ENCODE measurements at regions not wholly inside any gene's neighbourhood (a gene's known extent, or its start where the extent isn't known, plus 50 kb on each side); places are given as distances from the start of the nearest gene placed in this dataset.

DNA sequence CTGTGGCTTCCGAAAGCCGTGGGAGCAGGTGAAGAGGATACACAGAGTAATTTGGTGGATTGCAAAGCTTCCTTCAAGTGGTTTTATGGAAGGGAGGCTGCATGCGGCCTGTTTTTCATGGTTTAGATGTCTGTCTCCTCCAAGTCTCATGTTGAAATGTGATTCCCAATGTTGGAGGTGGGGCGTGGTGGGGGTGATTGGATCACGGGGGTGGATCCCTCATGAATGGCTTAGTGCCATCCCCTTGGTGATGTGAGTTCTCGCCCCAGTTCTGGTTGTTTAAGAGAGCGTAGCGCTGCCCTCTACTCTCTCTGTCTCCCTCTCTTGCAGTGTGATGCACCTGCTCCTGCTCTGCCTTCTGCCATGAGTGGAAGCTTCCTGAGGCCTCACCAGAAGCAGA lies 247.8 kb upstream of the B3GAT1 start:
- DNase-seq = no peak
- Histone ChIP-seq H3K27me3 (ENCODE audit: insufficient read depth, low read depth) (peaks cover 80% of the 10 kb centered on the region), H3K4me1 (replicated peaks; ENCODE audit: insufficient read depth) (no peaks in the 10 kb centered on the region), H3F3A (ENCODE audit: insufficient read depth, low read depth) (no peaks in the 10 kb centered on the region), H3K9me2 (ENCODE audit: insufficient read depth) (no peaks in the 10 kb centered on the region), H3K4me3 (no peak overlapping the region), H2AFZ (no peak overlapping the region), H3K9me3 (ENCODE audit: insufficient read depth, low read depth) (no peaks in the 10 kb centered on the region), H3K79me2 (ENCODE audit: low read depth) (no peaks in the 10 kb centered on the region), H3K36me3 (ENCODE audit: low read depth) (no peaks in the 10 kb centered on the region), H3K27ac (no peak overlapping the region), H4K20me1 (ENCODE audit: insufficient read depth) (no peaks in the 10 kb centered on the region), H3K4me2 (no peak overlapping the region)
- intact Hi-C loops (cut with micrococcal nuclease; ENCODE audit: unreplicated experiment) = no loop called here
- POLR2A ChIA-PET (ENCODE audit: unreplicated experiment) = no interaction called here
- CTCF ChIA-PET = no interaction called here
- TF ChIP-seq EZH2 (IDR thresholded peaks at IDR 0.05; ENCODE audit: low read depth) = no peak
- TF ChIP-seq, protein P1, sequence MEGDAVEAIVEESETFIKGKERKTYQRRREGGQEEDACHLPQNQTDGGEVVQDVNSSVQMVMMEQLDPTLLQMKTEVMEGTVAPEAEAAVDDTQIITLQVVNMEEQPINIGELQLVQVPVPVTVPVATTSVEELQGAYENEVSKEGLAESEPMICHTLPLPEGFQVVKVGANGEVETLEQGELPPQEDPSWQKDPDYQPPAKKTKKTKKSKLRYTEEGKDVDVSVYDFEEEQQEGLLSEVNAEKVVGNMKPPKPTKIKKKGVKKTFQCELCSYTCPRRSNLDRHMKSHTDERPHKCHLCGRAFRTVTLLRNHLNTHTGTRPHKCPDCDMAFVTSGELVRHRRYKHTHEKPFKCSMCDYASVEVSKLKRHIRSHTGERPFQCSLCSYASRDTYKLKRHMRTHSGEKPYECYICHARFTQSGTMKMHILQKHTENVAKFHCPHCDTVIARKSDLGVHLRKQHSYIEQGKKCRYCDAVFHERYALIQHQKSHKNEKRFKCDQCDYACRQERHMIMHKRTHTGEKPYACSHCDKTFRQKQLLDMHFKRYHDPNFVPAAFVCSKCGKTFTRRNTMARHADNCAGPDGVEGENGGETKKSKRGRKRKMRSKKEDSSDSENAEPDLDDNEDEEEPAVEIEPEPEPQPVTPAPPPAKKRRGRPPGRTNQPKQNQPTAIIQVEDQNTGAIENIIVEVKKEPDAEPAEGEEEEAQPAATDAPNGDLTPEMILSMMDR (conservative IDR thresholded peaks at IDR 0.05) = no peak
- BruUV-seq (replicated peaks) = no TSS peak

DNA sequence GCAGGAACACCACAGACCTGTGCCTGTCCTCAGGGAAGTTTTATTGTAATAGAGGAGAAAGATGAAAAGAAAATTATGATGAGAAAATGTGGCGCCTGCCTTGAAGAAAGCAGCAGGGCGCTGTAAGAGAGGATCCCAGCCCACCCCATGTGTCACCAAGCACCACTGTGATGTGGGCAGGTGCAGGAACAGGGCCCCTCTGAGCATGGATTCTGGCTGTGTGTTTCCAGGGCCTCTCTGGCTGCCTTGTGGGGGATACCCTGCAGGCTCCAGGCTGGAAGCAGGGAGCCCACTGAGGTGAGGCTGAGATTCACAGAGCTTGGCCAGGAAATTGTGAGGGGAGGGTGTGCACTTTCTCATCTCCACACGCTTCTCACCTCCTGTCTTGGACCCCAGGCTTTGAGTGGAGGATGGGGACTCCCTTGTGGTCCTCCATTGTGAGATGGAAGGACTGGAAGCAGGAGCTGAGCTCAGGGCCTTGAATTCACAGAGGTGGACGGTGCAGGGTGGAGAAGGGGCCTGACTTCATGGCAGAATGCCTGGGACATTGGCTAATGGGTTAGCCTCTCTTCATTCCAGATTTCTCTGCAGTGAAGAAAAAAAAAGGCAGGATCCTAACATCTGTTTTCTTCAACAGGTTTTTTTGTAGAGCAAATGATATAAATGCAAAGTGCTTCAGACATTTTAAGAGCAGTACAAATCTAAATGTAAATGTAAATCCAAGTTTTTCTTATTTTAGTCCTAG lies 246.6 kb upstream of the B3GAT1 start:
- Histone ChIP-seq H3K79me2 (ENCODE audit: low read depth) (no peaks in the 10 kb centered on the region), H2AFZ (no peak overlapping the region), H3K9me3 (ENCODE audit: insufficient read depth, low read depth) (no peaks in the 10 kb centered on the region), H3K27ac (no peak overlapping the region), H4K20me1 (ENCODE audit: insufficient read depth) (no peaks in the 10 kb centered on the region), H3F3A (ENCODE audit: insufficient read depth, low read depth) (no peaks in the 10 kb centered on the region), H3K4me1 (replicated peaks; ENCODE audit: insufficient read depth) (no peaks in the 10 kb centered on the region), H3K4me2 (no peak overlapping the region), H3K27me3 (ENCODE audit: insufficient read depth, low read depth) (peaks cover 79% of the 10 kb centered on the region), H3K9me2 (ENCODE audit: insufficient read depth) (no peaks in the 10 kb centered on the region), H3K4me3 (no peak overlapping the region), H3K36me3 (ENCODE audit: low read depth) (no peaks in the 10 kb centered on the region)
- BruUV-seq (replicated peaks) = no TSS peak
- ChIA-PET CTCF (no interaction called here), POLR2A (ENCODE audit: unreplicated experiment) (no interaction called here)
- TF ChIP-seq, protein P1 (conservative IDR thresholded peaks at IDR 0.05) = no peak
- TF ChIP-seq EZH2 (IDR thresholded peaks at IDR 0.05; ENCODE audit: low read depth) = no peak
- intact Hi-C loops (cut with micrococcal nuclease; ENCODE audit: unreplicated experiment) = no loop called here
- no peak for DNase-seq

DNA sequence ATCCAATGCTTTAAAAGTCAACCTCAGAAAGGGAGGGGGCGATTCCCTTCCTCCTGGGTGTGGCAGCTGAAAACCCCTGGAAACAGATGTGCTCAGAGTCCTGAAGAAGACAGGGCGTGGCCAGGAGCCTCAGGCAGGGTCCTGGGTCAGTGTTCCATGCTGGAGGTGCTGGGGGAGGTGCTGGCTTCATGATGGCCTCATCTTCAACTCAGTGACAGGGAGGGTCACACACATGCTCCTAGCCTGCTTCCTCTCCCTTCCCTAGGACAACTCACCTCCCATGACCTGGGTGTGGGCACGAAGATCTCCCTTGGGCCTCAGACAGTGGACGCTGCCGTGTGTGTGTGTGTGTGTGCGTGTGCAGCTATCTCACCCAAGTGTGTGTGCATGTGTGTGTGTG lies 245.6 kb upstream of the B3GAT1 start:
- BruUV-seq (replicated peaks) = no TSS peak
- Histone ChIP-seq H3K9me2 (ENCODE audit: insufficient read depth) (no peaks in the 10 kb centered on the region), H3K27me3 (ENCODE audit: insufficient read depth, low read depth) (peaks cover 77% of the 10 kb centered on the region), H3K4me3 (no peak overlapping the region), H3K9me3 (ENCODE audit: insufficient read depth, low read depth) (no peaks in the 10 kb centered on the region), H3K79me2 (ENCODE audit: low read depth) (no peaks in the 10 kb centered on the region), H3K36me3 (ENCODE audit: low read depth) (no peaks in the 10 kb centered on the region), H4K20me1 (ENCODE audit: insufficient read depth) (no peaks in the 10 kb centered on the region), H2AFZ (no peak overlapping the region), H3K4me1 (replicated peaks; ENCODE audit: insufficient read depth) (no peaks in the 10 kb centered on the region), H3K4me2 (no peak overlapping the region), H3F3A (ENCODE audit: insufficient read depth, low read depth) (no peaks in the 10 kb centered on the region), H3K27ac (no peak overlapping the region)
- intact Hi-C loops (cut with micrococcal nuclease; ENCODE audit: unreplicated experiment) = no loop called here
- DNase-seq = no peak
- CTCF ChIA-PET = no interaction called here
- TF ChIP-seq, protein P1 (conservative IDR thresholded peaks at IDR 0.05) = no peak
- no peak for TF ChIP-seq EZH2 (IDR thresholded peaks at IDR 0.05; ENCODE audit: low read depth)
- POLR2A ChIA-PET (ENCODE audit: unreplicated experiment) = no interaction called here
